ENCODE measurements at regions not wholly inside any gene's neighbourhood (a gene's known extent, or its start where the extent isn't known, plus 50 kb on each side); places are given as distances from the start of the nearest gene placed in this dataset.

DNA sequence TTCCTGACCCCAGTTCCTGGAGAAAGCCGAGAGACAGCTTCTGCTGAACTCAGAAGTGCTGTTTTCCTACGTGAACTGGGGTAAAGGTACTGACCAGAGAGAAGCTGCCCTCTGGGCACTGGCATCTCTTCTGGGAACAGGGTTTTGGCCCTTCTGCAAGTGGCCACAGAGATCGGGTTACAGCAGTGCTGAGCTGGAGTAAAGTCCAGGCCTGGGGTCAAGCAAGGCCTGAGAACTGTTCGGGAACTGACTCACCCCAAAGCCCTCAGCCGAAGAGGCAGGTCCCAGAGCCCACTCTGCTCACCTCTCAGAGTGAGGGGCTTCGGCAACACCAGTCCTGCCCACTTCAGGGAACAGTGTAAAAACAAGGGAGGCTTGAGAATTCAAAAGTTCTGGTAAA is 177.2 kb upstream of the RUNX1 start:
- peaks cover 0 to 8% (median 0%) of the 10 kb centered on the region in 5 donors for H3K4me1 ChIP-seq (ENCODE audit: control insufficient read depth in 5 of 5, insufficient read depth in 5 of 5, low read length in 5 of 5)
- TF ChIP-seq, protein P1, sequence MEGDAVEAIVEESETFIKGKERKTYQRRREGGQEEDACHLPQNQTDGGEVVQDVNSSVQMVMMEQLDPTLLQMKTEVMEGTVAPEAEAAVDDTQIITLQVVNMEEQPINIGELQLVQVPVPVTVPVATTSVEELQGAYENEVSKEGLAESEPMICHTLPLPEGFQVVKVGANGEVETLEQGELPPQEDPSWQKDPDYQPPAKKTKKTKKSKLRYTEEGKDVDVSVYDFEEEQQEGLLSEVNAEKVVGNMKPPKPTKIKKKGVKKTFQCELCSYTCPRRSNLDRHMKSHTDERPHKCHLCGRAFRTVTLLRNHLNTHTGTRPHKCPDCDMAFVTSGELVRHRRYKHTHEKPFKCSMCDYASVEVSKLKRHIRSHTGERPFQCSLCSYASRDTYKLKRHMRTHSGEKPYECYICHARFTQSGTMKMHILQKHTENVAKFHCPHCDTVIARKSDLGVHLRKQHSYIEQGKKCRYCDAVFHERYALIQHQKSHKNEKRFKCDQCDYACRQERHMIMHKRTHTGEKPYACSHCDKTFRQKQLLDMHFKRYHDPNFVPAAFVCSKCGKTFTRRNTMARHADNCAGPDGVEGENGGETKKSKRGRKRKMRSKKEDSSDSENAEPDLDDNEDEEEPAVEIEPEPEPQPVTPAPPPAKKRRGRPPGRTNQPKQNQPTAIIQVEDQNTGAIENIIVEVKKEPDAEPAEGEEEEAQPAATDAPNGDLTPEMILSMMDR (IDR thresholded peaks at IDR 0.05; ENCODE audit: control extremely low read depth, extremely low read depth): no peak
- H3K4me3 ChIP-seq: no peak overlapping the region
- no peak for ATAC-seq (ENCODE audit: insufficient read depth, low FRiP score)
- H3K36me3 ChIP-seq (ENCODE audit: control insufficient read depth in 4 of 4, insufficient read depth in 4 of 4, low read length in 4 of 4): no peaks in the 10 kb centered on the region
- DNase-seq: no peak
- WGBS, 2 donors: 77 to 89% methylated on average over 6 of the region's 6 CpGs
- no peak overlapping the region for H3K9ac ChIP-seq (ENCODE audit: insufficient read depth in 1 of 2, low read length in 2 of 2)
- no peaks in the 10 kb centered on the region for H3K27me3 ChIP-seq (ENCODE audit: control insufficient read depth in 3 of 3, insufficient read depth in 3 of 3, low read length in 2 of 3)
- peaks cover 0 to 2% (median 0%) of the 10 kb centered on the region in 4 donors for H3K9me3 ChIP-seq (ENCODE audit: control insufficient read depth in 4 of 4, insufficient read depth in 3 of 4, low read length in 3 of 4)
- no peak overlapping the region for H3K27ac ChIP-seq (ENCODE audit: low read depth in 1 of 2, low read length in 1 of 2)

DNA sequence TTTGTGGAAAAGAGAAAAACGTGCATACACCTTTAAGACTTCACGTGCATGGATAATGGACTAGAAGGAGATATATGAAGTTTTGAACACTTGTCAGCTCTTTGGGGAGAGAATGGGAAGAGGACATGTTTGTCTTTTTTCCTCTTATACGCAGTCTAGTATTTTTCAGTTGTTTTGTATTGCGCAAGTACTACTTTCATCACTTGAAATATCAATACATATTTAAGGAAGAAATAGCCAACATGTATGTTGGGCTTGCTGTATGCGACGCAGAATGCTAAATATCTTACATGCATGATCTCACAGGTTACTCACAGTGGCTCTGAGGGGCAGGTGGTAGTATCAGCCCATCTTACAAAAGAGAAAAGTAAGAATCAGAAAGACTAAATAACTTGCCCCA is 176.5 kb upstream of the RUNX1 start:
- no peaks in the 10 kb centered on the region for H3K27me3 ChIP-seq (ENCODE audit: control insufficient read depth in 3 of 3, insufficient read depth in 3 of 3, low read length in 2 of 3)
- H3K27ac ChIP-seq (ENCODE audit: low read depth in 1 of 2, low read length in 1 of 2): no peak overlapping the region
- TF ChIP-seq, protein P1 (IDR thresholded peaks at IDR 0.05; ENCODE audit: control extremely low read depth, extremely low read depth): no peak
- peaks cover 0 to 2% (median 0%) of the 10 kb centered on the region in 4 donors for H3K9me3 ChIP-seq (ENCODE audit: control insufficient read depth in 4 of 4, insufficient read depth in 3 of 4, low read length in 3 of 4)
- ATAC-seq (ENCODE audit: insufficient read depth, low FRiP score) (no peak), DNase-seq (no peak)
- peaks cover 0 to 8% (median 0%) of the 10 kb centered on the region in 5 donors for H3K4me1 ChIP-seq (ENCODE audit: control insufficient read depth in 5 of 5, insufficient read depth in 5 of 5, low read length in 5 of 5)
- no peak overlapping the region for H3K9ac ChIP-seq (ENCODE audit: insufficient read depth in 1 of 2, low read length in 2 of 2)
- WGBS, 2 donors: 79 to 85% methylated on average over 6 of the region's 6 CpGs
- H3K36me3 ChIP-seq (ENCODE audit: control insufficient read depth in 4 of 4, insufficient read depth in 4 of 4, low read length in 4 of 4): no peaks in the 10 kb centered on the region
- no peak overlapping the region for H3K4me3 ChIP-seq

DNA sequence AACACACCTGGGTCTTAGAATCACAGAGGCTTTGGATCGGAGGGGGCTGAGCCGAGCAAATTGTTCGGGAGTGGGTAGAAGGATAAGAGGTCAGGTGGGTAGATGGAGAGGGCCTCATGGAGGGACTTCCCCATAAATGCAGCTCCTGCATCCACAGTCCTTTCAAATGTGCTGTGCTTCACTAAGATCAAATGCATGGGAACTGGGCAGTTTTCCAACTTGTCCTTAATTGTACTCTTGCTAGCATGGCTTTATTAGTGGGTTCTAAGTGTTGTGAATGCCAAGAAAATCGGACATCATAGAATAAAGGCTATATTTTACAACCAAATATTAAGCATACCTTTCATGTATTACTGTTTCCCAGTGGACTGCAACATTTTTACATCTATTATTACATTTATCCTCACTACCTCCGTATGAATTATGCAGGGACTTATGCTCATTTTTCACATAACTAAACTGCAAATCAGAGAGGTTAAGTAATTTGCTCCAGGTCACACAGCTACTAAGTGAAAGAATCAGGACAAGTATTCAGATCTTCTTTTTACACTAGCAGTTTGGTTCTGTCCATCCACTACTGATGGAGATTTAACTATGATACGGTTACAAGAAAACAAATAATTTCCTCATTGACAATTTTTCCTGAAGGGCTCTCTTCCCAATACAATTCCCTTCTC is 174.5 kb upstream of the RUNX1 start:
- TF ChIP-seq, protein P1 (IDR thresholded peaks at IDR 0.05; ENCODE audit: control extremely low read depth, extremely low read depth): no peak
- no peak overlapping the region for H3K4me3 ChIP-seq
- H3K4me1 ChIP-seq (ENCODE audit: control insufficient read depth in 5 of 5, insufficient read depth in 5 of 5, low read length in 5 of 5): no peaks in the 10 kb centered on the region
- peak in 1 of 3 donors; percentile 69 for DNase-seq
- ATAC-seq (ENCODE audit: insufficient read depth, low FRiP score): no peak
- no peak overlapping the region for H3K27ac ChIP-seq (ENCODE audit: low read depth in 1 of 2, low read length in 1 of 2)
- 73 to 87% methylated on average over 6 of the region's 6 CpGs for WGBS, 2 donors
- no peaks in the 10 kb centered on the region for H3K27me3 ChIP-seq (ENCODE audit: control insufficient read depth in 3 of 3, insufficient read depth in 3 of 3, low read length in 2 of 3)
- no peaks in the 10 kb centered on the region for H3K9me3 ChIP-seq (ENCODE audit: control insufficient read depth in 4 of 4, insufficient read depth in 3 of 4, low read length in 3 of 4)
- no peak overlapping the region for H3K9ac ChIP-seq (ENCODE audit: insufficient read depth in 1 of 2, low read length in 2 of 2)
- no peaks in the 10 kb centered on the region for H3K36me3 ChIP-seq (ENCODE audit: control insufficient read depth in 4 of 4, insufficient read depth in 4 of 4, low read length in 4 of 4)

DNA sequence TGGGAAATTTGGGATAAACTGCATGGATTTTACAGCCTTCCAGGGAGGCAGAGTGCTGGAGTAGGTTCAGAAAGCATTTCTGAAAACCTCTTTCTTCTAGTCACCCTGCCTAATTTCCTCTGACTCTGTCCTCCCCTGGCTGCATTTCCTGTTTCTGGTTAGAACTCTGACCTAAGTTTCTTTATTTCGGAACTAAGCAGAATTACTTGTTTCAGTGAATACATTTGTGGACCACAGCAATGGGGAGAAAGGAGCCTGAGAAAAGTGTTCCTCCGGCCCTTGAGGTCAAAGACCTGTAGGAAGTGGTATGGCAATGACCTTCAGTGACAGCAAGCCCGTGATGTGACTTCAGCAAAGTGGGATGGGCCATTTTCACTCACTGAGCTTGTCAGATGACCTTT is 173.4 kb upstream of the RUNX1 start:
- H3K27me3 ChIP-seq (ENCODE audit: control insufficient read depth in 3 of 3, insufficient read depth in 3 of 3, low read length in 2 of 3): no peaks in the 10 kb centered on the region
- no peak overlapping the region for H3K9ac ChIP-seq (ENCODE audit: insufficient read depth in 1 of 2, low read length in 2 of 2)
- H3K4me3 ChIP-seq: no peak overlapping the region
- H3K27ac ChIP-seq (ENCODE audit: low read depth in 1 of 2, low read length in 1 of 2): no peak overlapping the region
- WGBS, 2 donors: 19 to 38% methylated on average over 3 of the region's 3 CpGs
- TF ChIP-seq, protein P1 (IDR thresholded peaks at IDR 0.05; ENCODE audit: control extremely low read depth, extremely low read depth): no peak
- H3K4me1 ChIP-seq (ENCODE audit: control insufficient read depth in 5 of 5, insufficient read depth in 5 of 5, low read length in 5 of 5): no peaks in the 10 kb centered on the region
- H3K36me3 ChIP-seq (ENCODE audit: control insufficient read depth in 4 of 4, insufficient read depth in 4 of 4, low read length in 4 of 4): no peaks in the 10 kb centered on the region
- DNase-seq (no peak), ATAC-seq (ENCODE audit: insufficient read depth, low FRiP score) (no peak)
- no peaks in the 10 kb centered on the region for H3K9me3 ChIP-seq (ENCODE audit: control insufficient read depth in 4 of 4, insufficient read depth in 3 of 4, low read length in 3 of 4)
